Hematopoietic multipotent progenitor cell treated with erythropoietin and hydrocortisone succinate and interleukin-3 and kit ligand, for 4 days (in vitro differentiated cells): ENCODE measurements at regions not wholly inside any gene's neighbourhood (a gene's known extent, or its start where the extent isn't known, plus 50 kb on each side); places are given as distances from the start of the nearest gene placed in this dataset.

Experiments used
- DNase-seq: peaks from one replicate; pipeline ENCODE4 v3.0.0-alpha.2; 2015

DNA sequence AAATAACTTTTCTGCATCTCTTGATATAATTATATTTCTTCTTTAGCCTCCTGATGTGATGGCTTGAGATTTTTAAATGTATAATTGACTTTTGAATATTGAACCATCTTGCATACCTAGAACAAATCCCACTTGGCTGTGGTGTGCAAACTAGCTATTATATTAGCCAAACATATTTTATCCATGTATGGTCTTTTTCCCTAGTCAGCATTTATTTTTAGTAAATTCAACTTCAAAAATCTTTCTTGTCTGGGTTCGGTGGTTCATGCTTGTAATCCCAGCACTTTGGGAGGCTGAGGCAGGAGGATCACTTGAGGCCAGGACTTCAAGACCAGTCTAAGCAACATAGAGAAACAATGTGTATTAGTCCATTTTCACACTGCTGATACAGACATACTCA, 386.6 kb upstream of the VWC2 start:
- no peak for DNase-seq

DNA sequence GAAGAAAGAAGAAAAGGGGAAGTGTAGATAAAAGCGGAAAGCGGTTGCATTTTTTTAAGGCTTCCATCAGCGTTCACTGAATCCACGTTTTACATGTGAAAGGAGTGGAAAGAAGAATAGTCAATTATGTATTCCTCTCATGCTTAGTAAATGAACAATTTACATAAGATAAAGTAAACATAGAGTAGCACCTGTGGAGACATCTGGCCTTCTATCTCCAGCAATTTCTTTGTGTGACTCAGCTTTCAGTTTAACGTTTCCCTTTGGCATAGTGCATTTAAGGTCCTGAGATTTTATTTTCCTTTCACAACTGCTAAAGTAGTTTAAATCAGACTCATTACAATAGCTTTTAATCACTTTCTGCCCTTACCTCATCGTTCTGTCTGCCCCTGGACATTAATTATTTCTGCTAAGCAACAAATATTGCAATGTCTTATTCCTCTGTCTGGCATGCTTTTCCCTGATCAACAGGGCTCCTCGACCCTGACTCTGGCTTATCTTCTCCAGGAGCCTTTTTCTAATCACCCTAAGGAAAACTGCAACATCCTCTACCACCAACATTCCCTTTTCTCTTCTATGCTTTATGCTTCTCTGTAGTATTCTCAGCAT, 383.5 kb upstream of the VWC2 start:
- DNase-seq, result no peak

GRCh38 chr7:49396229-49396628, 377.2 kb upstream of the VWC2 start:
- DNase-seq, result no peak

- no peak for DNase-seq
Measured at GRCh38 chr7:49397750-49398149, 375.7 kb upstream of the VWC2 start.

DNA sequence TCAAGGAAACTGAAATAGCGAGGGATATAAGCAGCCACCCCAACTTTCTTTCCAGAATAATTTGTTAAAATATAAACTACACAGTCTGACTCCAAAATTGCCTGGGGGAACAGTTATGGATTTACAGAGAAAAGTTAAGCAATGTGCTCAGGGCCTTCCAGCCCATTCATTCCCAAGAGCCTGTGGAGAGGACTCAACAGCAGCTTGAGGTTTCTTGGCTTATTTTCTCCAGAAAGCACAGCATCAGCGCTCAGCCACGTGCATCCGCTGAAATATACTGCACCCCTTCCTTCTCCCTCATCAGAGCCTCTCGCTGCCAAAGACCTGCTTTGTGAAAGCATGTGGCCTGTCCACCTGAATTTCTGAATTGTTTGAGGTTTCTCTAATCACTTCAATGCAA, 375.2 kb upstream of the VWC2 start:
- no peak for DNase-seq

DNA sequence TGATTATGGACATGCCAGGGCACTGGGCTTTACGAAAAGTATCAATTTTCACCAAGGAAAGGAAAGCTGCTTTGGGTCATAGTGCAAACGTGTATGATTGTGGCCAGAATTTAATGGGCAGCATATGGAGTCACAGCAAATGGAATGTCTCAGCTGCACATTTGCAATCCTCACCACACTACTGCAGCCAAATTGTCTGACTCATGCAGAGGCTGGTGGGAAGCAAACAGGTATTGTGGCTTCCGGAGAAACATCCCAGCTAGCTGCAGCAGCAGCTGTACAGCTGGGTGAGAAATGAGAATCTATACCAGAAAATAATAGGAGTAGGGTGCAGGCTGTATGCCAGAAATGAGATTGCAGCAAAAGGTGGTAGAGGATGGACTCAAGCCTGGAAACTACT, 374.7 kb upstream of the VWC2 start:
- no peak for DNase-seq

GRCh38 chr7:49400891-49401550, 372.4 kb upstream of the VWC2 start:
- no peak for DNase-seq

DNA sequence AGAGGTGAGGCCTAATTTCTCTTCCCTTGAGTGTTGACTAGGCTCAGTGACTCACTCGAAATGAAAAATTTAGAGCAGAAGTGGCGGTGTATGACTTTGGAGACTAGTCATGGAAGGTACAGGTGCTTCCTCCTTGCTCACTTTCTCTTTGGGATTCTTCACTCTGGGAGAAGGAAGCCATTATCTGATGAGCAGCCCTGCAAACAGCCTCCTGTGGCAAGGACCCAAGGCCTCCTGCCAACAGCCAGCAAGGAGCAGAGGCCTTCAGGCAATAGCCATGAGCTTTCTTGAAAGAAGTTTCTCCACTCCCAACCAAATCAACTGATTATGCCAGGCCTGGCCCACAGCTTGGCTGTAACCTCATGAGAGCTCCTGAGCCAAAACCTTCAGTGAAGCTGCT, 369.6 kb upstream of the VWC2 start:
- no peak for DNase-seq

- DNase-seq, result no peak
Measured at GRCh38 chr7:49407205-49407604, 366.2 kb upstream of the VWC2 start.

- no peak for DNase-seq
Measured at GRCh38 chr7:49417034-49417433, 356.4 kb upstream of the VWC2 start.

DNA sequence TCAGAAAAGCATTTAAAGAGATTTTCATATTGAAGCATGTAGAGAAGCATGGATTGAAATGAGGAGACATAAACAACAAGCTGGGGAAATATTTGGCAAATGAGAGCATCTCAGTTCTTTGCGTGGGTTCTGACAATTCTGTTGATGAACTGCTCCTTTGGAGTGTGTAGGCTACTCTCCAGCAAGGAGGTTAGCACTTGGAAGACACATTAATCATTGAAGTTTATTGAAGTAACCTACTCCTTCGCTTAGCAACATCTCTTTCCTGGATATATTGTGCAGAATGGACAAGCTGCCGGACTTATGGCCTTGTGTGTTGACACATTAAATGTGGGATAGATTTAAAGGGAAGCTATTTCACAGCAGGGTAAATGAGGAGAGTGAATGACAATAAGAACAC, 354.5 kb upstream of the VWC2 start:
- DNase-seq, result no peak

DNA sequence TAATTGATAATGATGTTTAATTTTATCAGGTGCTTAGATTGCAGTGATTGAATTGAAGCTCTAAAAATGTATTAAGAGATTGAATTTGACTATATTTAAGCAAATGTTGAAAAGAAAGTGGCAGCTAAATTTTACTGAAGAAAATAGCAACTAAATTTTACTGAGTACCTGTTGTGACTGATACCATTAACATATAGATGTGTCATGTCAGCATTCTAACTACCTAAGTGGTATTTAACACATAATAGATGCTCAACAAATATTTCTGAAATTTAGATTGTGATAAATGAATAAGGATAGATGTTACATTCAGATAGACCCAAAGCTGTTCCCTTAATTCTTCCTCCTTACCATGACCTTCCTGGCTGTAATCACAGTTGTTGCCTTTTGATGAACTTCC, 350.9 kb upstream of the VWC2 start:
- no peak for DNase-seq

DNA sequence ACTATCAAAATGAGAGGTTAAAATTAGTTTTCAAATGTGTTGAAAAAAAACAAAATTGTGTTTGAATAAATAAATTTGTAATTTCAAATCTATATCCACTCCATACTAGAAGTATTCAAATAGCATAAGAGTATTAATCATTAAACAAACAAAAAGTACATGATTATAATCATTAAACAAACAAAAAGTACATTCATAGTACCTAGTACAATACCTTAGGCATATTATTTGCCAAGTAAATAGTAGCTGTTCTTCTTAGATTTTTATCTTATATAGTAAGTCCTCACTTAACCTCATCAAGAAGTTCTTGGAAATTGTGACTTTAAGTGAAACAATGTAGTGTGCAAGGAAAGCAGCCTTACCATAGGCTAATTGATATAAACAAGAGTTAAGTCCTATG, 349.3 kb upstream of the VWC2 start:
- no peak for DNase-seq

- DNase-seq, result no peak
Measured at GRCh38 chr7:49425277-49425818, 348.1 kb upstream of the VWC2 start.

- DNase-seq, result no peak
Measured at GRCh38 chr7:49432254-49432653, 341.2 kb upstream of the VWC2 start.

DNA sequence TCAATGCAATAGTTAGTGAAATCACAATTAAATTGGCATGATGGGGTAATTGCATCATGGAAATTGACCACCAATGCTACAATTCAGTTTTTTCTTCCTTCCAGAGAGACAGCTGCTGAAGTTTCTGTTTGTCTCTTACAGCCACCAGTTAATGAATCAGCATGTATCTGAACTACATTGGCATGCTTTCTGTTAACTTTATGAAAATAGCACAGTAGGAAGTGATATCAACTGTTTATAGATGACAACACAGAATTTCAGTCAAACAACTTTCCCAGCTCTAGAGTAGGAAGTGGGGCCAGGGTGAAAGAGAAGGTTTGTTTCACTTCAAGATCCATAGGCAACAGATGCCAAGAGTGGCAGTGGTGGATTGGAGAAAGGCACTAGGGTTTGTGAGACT, 339.6 kb upstream of the VWC2 start:
- no peak for DNase-seq

- DNase-seq, result no peak
Measured at GRCh38 chr7:49434846-49435245, 338.6 kb upstream of the VWC2 start.

- no peak for DNase-seq
Measured at GRCh38 chr7:49438281-49438680, 335.2 kb upstream of the VWC2 start.

DNA sequence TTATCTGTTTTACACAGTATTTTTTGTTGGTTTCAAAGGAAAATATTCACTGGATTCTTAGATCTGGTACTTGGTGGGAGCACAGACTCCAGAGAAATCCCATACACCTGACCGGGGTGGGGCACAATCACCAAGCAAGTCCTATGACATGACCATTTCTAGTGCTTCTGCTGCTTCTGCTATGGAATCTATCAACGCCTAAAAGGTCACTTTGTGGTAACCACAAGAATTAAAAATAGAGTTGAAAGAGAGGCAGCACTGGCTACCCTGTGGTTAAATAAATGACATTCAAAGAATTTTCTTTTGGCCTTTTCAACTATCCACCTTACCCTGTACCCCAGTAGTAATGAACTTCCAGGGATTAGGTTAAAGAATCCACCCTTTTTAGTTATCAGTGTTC, 329.9 kb upstream of the VWC2 start:
- no peak for DNase-seq

GRCh38 chr7:49453486-49453885, 320.0 kb upstream of the VWC2 start:
- DNase-seq, result no peak

DNA sequence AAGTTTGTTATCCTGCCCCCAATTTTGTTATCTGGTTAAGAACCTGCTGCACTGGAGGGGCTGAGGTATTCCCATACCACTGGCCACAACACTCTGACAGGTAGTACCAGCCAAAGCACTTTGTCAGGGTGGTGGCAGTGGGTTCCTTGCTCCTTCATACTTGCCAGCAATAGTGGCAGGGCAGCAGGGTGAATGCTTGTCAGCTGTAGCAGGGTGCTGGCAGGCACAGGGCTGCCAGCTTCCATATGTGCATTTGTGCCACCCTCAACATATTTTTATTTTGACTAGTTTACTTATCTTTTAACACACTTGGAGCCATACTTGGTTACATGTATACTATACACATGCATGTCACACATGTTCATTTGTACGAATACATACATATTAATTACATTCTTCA, 294.0 kb upstream of the VWC2 start:
- no peak for DNase-seq

DNA sequence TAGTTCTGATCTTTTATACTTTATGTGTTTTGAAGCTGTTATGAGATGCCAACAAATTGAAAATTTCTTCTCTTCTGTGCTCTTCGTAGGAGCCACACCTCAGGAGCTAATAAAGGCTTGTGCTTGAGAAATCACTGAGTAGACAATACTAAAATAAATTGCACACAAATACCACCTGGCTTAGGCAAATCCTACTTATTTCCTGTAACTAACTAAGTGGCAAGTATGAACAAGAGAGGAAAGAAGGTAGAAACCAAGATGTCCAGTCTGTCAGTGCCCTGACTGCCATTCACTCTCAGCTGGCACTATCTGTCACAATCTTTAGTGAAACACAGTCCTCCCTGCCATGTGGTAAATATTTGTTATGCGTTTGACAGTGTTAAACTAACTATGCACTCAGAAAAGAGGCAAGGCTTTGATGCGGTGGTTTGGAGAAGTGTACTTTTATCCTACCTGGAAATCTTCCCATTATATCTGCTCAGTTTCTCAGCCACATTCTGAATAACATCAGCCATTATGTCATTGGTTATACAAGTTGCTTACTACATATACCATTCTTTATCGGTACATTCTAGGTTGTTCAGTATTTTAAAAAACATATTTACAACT, 293.4 kb upstream of the VWC2 start:
- no peak for DNase-seq

- DNase-seq, result no peak
Measured at GRCh38 chr7:49481075-49481474, 292.4 kb upstream of the VWC2 start.

GRCh38 chr7:49483142-49483541, 290.3 kb upstream of the VWC2 start:
- peak; percentile 38 for DNase-seq
